ENCODE measurements at regions not wholly inside any gene's neighbourhood (a gene's known extent, or its start where the extent isn't known, plus 50 kb on each side); places are given as distances from the start of the nearest gene placed in this dataset.

GRCh38 chr9:1916095-1916494 is 99.1 kb upstream of the SMARCA2 start:
- TF ChIP-seq, protein P1, sequence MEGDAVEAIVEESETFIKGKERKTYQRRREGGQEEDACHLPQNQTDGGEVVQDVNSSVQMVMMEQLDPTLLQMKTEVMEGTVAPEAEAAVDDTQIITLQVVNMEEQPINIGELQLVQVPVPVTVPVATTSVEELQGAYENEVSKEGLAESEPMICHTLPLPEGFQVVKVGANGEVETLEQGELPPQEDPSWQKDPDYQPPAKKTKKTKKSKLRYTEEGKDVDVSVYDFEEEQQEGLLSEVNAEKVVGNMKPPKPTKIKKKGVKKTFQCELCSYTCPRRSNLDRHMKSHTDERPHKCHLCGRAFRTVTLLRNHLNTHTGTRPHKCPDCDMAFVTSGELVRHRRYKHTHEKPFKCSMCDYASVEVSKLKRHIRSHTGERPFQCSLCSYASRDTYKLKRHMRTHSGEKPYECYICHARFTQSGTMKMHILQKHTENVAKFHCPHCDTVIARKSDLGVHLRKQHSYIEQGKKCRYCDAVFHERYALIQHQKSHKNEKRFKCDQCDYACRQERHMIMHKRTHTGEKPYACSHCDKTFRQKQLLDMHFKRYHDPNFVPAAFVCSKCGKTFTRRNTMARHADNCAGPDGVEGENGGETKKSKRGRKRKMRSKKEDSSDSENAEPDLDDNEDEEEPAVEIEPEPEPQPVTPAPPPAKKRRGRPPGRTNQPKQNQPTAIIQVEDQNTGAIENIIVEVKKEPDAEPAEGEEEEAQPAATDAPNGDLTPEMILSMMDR (IDR thresholded peaks at IDR 0.05; ENCODE audit: low read depth, low read length, missing control alignments), result no peak
- no peak overlapping the region for H3K4me3 ChIP-seq (ENCODE audit: low read depth, low read length)
- no peak for DNase-seq (ENCODE audit: low read depth)

- TF ChIP-seq, protein P1 (IDR thresholded peaks at IDR 0.05; ENCODE audit: low read depth, low read length, missing control alignments), result no peak
- DNase-seq (ENCODE audit: low read depth), result no peak
- H3K4me3 ChIP-seq (ENCODE audit: low read depth, low read length), result no peak overlapping the region
Measured at GRCh38 chr9:1916655-1917054, 98.5 kb upstream of the SMARCA2 start.

DNA sequence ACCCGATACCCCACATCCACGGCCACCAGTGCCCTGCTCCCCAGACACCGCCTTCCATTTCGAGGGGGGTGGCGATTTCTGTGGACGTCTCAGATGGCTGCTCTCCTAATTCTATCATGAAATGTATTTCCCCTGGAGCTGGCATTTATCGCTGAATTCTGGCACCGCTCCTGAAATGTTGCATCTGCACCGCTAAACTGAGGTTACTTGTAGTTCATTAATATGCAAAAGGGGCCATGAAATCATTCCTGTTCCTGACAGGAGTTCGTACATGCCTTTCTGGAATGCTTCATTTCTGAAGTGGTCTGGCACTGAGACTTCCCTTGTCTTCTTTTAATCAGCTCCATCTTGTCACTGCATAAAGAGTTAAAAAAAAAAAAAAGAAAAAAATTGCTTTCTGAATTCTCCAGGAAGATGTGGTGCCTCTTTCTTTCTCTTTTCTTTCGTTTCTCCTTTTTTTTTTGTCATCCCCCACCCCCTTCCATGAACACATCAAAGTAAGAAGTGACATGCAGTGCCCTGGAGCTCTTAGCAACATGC is 97.7 kb upstream of the SMARCA2 start:
- no peak for DNase-seq (ENCODE audit: low read depth)
- TF ChIP-seq, protein P1 (IDR thresholded peaks at IDR 0.05; ENCODE audit: low read depth, low read length, missing control alignments), result no peak
- H3K4me3 ChIP-seq (ENCODE audit: low read depth, low read length), result no peak overlapping the region

DNA sequence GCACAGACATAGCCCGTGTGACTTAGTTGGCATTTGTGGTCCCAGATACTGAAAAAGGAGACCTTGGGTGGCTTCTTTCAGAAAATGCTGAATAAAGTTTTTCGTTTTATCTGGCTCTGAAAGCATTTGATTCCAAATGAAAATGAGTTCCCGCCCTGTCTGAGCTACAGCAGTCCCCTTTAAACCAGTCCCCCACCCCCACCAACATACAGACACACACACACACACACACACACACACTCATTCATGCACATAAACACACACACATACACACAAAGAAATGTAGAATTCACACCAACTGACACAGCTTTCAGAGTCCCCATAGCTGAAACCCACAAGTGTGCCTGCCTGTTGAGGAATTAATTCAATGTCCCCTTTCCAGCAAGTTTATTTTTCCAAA is 97.0 kb upstream of the SMARCA2 start:
- H3K4me3 ChIP-seq (ENCODE audit: low read depth, low read length), result no peak overlapping the region
- DNase-seq (ENCODE audit: low read depth), result no peak
- TF ChIP-seq, protein P1 (IDR thresholded peaks at IDR 0.05; ENCODE audit: low read depth, low read length, missing control alignments), result no peak

- H3K4me3 ChIP-seq (ENCODE audit: low read depth, low read length), result no peak overlapping the region
- TF ChIP-seq, protein P1 (IDR thresholded peaks at IDR 0.05; ENCODE audit: low read depth, low read length, missing control alignments), result no peak
- DNase-seq (ENCODE audit: low read depth), result no peak
Measured at GRCh38 chr9:1918622-1919021, 96.5 kb upstream of the SMARCA2 start.

GRCh38 chr9:1919229-1919628 is 95.9 kb upstream of the SMARCA2 start:
- TF ChIP-seq, protein P1 (IDR thresholded peaks at IDR 0.05; ENCODE audit: low read depth, low read length, missing control alignments), result no peak
- DNase-seq (ENCODE audit: low read depth), result no peak
- H3K4me3 ChIP-seq (ENCODE audit: low read depth, low read length), result no peak overlapping the region

GRCh38 chr9:1920386-1920785 is 94.8 kb upstream of the SMARCA2 start:
- no peak overlapping the region for H3K4me3 ChIP-seq (ENCODE audit: low read depth, low read length)
- no peak for DNase-seq (ENCODE audit: low read depth)
- TF ChIP-seq, protein P1 (IDR thresholded peaks at IDR 0.05; ENCODE audit: low read depth, low read length, missing control alignments), result no peak

All from GM12864 (cell line).